Left forelimb (tissue), 1 donor: ENCODE measurements at regions not wholly inside any gene's neighbourhood (a gene's known extent, or its start where the extent isn't known, plus 50 kb on each side); places are given as distances from the start of the nearest gene placed in this dataset.
A peak's percentile ranks its signal among the peaks of the same experiment; 100 is the strongest.
"Not testable (repeated sequence)": the region's sequence is repeated elsewhere in the genome, so short reads cannot be mapped to it uniquely, and the experiment has no call there.

Experiments used
- DNase-seq: peaks from one replicate; pipeline ENCODE4 v3.0.0-alpha.2; 2018; ENCODE audit warnings: low spot score

DNA sequence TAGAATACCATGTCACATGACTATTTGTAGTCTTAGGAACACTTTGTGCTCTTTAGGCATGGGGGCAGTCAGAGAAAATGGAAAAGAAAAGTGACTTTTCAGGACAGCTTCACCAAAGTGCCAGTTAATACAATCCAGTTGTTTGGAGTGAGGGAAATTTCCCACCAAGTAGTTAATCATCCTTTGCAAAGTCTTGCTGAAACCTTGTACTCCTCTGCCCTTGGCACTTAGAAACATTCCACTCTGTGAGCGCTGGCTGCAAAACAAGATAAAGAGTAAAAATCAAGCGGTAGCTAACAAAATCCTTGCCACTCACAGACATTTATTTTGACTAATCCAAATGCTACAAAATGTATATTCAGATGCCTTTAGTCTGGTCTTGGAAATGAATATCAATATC lies 229.2 kb upstream of the HSF2 start:
- DNase-seq = no peak

DNA sequence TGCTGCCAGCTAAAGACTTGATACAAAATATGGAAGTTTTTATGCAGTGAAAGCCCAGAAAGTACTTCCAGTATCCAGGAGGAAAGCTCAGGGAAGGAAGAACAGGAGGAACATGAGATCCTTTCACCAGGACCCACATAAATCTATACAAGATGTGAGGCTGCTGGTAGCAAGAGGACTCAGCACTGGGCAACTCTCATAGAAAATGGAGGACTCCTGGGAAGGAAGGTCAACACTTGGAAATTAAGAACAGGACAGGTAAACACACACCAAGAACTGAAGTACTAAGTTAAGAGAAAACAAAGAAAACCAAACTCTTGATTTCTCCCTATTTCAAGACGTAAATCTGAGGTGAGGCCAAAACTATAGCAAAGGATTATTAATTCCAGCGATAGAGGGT lies 220.5 kb upstream of the HSF2 start:
- DNase-seq = no peak

DNA sequence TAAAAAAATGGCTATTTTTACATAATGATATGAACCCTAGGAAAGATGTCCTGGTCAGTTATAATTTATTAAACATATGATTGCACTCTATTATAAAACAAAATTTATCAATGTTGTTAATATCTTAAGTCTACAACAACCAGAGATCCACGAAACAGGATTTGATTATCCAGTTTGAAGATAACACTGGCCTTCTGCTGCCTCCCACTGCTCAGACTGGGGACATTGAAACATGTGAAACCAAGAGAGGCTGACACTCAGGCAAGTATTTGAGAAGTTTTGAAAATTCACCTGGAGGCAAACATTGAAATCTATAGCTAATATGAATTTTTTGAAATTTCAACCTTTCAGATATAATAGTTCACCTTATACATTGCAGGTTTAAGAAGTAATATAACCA lies 219.3 kb upstream of the HSF2 start:
- DNase-seq = no peak

- DNase-seq = no peak
These were observed 217.4 kb upstream of the HSF2 start for GRCh38 chr6:122182061-122182460.

- no peak for DNase-seq
These were observed 215.0 kb upstream of the HSF2 start for GRCh38 chr6:122184401-122184827.

GRCh38 chr6:122185458-122185857 lies 214.0 kb upstream of the HSF2 start:
- DNase-seq = not testable (repeated sequence)

DNA sequence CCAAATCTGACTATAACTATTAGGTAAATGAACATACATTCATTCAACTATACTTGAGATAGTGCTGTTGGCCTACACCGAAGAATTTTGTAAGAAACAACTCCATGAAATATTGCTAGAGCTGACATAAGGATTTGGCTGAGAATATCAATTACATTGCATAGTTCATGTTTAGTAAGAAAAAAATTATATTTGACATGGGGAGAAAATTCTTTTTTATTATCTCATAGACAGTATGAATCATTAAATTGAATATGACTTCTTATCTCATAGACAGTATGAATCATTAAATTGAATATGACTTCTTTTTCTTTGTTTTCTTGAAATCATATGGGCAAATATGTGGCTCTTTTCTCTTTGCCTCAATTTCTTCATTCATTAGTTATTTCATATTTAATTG lies 212.3 kb upstream of the HSF2 start:
- DNase-seq = no peak

DNA sequence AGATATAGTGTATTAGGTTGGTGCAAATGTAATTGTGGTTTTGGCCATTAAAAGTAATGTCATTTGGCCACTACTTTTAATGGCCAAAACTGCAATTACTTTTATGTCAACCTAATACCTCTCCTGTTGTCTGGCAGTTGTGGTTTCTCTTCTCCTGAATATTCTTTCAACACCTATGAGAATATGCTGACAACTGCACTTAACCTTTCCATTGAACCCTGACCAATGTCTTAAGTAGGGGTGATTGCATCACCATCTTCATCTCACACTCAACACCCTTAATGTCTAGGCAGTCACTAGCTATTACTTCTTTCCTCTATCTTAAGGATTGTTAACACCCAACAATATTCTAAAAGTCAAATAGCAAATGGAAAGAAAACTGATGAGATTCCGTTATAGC lies 200.5 kb upstream of the HSF2 start:
- no peak for DNase-seq

DNA sequence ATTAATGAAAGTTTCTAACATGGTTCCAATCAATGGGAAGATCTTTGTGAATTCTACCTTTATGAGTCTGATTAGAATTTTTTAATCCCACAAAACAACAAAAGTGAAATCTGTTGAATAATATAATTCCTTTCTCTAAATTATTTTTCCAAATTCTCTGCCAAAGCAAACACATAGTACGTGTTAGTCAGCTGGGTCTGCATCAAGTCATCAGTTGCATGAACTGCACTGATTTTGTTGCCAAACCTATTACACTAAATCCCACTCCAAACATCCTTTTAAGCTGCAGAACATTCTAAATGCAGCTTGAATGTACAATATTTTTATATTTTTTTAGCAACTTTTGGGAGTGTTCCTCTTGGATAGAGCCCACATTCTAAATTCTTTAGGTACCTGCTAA lies 199.0 kb upstream of the HSF2 start:
- no peak for DNase-seq

DNA sequence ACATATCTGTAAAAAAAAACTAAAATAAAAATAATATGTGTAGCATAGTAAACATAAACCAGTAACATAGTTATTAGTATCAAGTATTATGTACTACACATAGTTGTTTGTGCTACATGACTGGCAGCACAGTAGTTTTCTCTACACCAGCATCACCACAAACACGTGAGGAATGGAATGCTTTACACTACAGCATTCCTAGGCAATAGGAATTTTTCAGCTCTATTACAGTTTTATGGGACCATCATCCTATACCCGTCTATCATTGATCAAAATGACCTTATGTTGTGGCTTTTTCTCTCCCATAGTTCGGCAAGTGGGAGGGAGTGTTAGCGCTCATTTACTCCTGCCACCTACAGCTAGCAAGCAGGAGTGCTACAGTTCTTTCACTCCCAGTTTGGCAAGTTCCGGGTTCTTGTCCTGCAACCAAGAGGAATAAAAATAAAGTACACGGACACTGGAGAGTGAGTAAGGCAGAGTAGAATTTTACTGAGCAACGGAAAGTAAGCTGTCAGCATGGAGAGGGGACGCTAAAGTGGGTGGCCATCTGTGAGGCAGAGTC lies 196.8 kb upstream of the HSF2 start:
- no peak for DNase-seq

DNA sequence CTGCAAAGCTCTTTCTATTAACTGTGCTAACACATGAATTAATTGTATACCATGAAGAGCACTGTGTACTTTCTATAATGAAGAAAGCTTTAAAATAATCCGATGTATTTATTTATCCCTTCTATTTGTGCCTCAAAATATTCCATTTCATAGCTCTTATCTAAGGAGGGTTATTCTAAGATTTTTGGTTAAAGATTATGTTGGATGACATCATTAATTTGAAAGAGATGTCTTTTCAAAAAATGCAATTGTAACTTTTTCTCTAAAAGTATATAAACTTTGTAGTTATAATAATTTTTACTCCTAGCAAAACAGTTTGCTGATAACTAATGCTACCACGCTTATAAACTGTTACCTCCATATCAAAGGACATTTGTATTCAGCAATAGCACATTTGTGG lies 192.4 kb upstream of the HSF2 start:
- no peak for DNase-seq

- DNase-seq = no peak
These were observed 191.7 kb upstream of the HSF2 start for GRCh38 chr6:122207794-122208193.

DNA sequence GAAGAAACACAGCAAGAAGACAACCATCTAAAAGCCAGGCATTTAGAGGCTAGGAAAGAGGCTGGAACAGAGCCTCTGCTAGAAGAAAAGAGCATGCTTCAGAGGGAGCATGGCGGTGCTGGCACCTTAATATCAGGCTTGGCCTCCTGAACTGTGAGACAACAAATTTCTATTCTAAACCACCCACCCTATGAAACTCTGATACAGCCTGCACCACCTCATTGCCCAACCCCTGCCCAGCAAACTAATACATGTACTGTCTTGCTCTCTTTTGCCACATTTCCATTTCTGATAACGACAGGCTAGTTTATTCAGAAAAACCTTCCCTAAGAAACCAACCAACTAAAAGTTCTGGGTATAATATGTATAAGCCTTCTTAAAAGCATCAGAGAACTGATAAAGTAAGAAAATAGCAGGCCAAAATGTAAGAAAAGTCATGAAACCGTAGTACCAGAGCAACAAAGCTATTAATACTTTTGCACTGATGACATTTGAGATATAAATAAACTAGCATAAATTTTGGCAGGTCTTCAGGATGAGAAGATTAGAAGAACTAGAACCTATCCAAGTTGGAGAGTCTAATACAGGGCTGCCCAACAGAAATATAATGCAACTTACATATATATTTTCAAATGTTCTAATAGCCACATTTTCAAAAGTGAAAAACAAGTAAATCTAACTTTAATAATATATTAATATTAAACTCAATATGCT lies 184.7 kb upstream of the HSF2 start:
- no peak for DNase-seq

DNA sequence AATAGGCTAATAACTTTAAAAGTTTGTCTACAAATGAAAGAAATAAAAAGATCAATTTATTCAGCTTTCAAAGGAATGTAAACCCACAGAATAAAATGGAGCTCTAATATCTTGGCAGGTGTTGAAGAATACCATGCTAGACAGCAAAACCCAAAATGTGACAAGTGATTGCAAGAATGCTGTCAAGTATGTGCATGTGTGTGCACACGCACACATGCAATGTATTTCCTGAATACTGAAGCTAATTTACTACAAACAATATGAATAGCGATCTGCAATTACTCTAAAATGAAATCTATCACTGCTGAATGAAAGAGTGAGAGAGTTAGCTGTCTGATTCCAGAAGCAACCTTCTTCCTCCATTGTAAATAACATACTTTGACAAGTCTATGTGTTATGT lies 179.2 kb upstream of the HSF2 start:
- DNase-seq = no peak

DNA sequence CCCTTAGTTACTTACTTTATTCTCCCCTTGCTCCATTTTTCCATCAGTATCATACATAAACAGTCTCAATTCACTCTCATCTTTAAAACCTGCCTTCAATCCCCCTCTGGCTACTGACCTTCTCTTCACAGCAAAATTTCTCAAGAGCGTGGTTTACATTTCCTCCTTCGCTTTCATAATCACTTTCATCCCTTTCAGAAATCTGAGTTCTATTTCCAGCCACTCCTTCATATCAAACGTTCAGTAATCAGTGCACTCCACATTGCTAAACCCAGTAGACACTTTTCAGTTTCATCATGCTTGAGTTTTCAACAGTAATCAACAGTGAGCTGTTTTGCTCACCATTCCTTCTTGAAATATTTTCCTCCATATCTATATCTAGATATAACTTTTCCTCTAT lies 176.7 kb upstream of the HSF2 start:
- DNase-seq = no peak

DNA sequence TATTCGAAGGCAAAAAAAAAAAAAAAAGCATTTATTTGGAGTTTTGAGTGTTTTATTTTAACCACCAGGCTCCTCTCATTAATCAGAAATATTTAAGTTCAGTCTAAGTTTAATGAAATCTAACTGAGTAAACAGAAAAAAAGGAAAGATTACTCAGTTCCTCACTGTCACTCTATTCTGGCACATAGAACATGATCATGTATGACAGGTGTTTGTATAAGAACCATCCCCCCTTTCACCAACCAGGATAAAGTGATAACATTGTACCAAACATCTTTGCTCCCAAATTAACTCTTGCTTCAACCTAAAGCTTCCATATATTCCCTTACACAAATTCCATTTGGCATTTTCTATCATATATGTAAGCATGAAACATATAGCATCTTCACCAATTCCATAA lies 176.2 kb upstream of the HSF2 start:
- DNase-seq = no peak

- no peak for DNase-seq
These were observed 160.6 kb upstream of the HSF2 start for GRCh38 chr6:122238861-122239260.

- DNase-seq = peak; percentile 38
These were observed 152.4 kb upstream of the HSF2 start for GRCh38 chr6:122246906-122247658.

GRCh38 chr6:122248001-122248669 lies 151.3 kb upstream of the HSF2 start:
- DNase-seq = no peak

- no peak for DNase-seq
These were observed 150.6 kb upstream of the HSF2 start for GRCh38 chr6:122248844-122249243.

- DNase-seq = no peak
These were observed 140.6 kb upstream of the HSF2 start for GRCh38 chr6:122258839-122259238.

GRCh38 chr6:122264557-122264956 lies 134.9 kb upstream of the HSF2 start:
- no peak for DNase-seq

- DNase-seq = no peak
These were observed 133.7 kb upstream of the HSF2 start for GRCh38 chr6:122265755-122266154.
